ENCODE measurements at regions not wholly inside any gene's neighbourhood (a gene's known extent, or its start where the extent isn't known, plus 50 kb on each side); places are given as distances from the start of the nearest gene placed in this dataset.
A peak's percentile ranks its signal among the peaks of the same experiment; 100 is the strongest.

- TF ChIP-seq CTCF (IDR thresholded peaks at IDR 0.05; ENCODE audit: low read depth, low read length): peak; percentile 59
- DNase-seq (ENCODE audit: extremely low read depth, low read depth): no peak
Measured at GRCh38 chr7:148527717-148528168, 62.8 kb upstream of the C7orf33 start.

- no peak for DNase-seq (ENCODE audit: extremely low read depth, low read depth)
- no peak for TF ChIP-seq CTCF (IDR thresholded peaks at IDR 0.05; ENCODE audit: low read depth, low read length)
Measured at GRCh38 chr7:148535217-148535616, 55.3 kb upstream of the C7orf33 start.

GRCh38 chr7:148537435-148537834, 53.1 kb upstream of the C7orf33 start:
- TF ChIP-seq CTCF (IDR thresholded peaks at IDR 0.05; ENCODE audit: low read depth, low read length): no peak
- no peak for DNase-seq (ENCODE audit: extremely low read depth, low read depth)

- no peak for TF ChIP-seq CTCF (IDR thresholded peaks at IDR 0.05; ENCODE audit: low read depth, low read length)
- DNase-seq (ENCODE audit: extremely low read depth, low read depth): no peak
Measured at GRCh38 chr7:148540041-148540738, 50.4 kb upstream of the C7orf33 start.
